ENCODE measurements at regions not wholly inside any gene's neighbourhood (a gene's known extent, or its start where the extent isn't known, plus 50 kb on each side); places are given as distances from the start of the nearest gene placed in this dataset.
"Not testable (repeated sequence)": the region's sequence is repeated elsewhere in the genome, so short reads cannot be mapped to it uniquely, and the experiment has no call there.

DNA sequence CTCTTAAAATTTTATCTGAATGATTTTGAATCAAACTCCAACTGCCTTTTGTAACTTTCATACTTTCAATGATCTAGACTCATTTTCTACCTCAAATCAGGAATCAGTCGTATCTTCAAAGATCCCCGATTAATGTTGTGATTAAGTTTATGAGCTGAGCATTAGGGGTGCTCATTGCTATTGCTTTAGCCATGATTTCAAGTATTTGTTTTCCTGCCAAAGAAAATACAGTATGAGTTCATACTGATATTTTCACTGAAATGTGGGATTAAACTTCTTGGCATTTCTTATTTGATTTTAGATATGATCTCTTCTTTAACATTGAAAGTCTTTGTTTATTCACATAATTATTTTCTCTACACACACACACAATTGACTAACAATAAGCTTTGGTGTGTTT is 785.6 kb downstream of the NTRK3 start:
- DNase-seq (ENCODE audit: low read depth) = no peak

DNA sequence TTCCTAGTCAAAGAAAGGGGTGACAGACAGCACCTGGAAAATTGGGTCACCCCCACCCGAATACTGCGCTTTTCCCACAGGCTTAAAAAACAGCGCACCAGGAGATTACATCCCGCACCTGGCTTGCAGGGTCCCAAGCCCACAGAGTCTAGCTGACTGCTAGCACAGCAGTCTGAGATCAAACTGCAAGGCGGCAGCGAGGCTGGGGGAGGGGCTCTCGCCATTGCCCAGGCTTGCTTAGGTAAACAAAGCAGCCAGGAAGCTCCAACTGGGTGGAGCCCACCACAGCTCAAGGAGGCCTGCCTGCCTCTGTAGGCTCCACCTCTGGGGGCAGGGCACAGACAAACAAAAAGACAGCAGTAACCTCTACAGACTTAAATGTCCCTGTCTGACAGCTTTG is 792.6 kb downstream of the NTRK3 start:
- DNase-seq (ENCODE audit: low read depth) = not testable (repeated sequence)

DNA sequence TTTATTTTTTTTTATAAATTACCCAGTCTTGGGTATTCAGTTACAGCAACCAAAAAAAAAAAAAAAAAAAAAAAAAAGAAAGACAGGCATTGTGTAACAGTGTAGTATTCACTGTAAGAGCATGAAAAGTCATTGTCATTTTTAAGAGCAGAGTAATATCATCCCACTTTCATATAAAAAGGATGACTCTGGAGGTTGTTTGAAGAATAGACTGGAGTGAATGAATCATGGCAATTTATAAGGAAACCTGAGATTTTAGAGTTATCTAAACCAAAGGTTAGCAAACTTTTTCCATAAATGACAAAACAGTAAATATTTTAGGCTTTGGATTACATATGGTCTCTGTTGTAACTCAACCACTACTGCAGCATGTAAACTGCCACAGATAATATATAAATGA is 794.9 kb downstream of the NTRK3 start:
- DNase-seq (ENCODE audit: low read depth) = no peak

DNA sequence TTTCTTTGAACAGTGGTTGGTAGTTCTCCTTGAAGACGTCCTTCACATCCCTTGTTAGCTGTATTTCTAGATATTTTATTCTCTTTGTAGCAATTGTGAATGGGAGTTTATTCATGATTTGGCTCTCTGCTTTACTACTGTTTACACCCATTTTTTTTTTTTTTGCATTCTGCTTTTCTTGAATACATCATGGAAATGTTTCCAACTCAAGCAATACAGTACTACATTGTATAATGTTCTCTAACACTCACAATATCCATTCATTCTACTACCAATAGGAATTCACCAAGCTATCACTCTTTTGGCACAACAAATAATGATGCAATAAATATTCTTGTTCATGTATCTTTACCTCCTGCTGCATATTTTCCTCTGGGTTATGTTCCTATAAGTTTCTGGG is 801.7 kb downstream of the NTRK3 start:
- no peak for DNase-seq (ENCODE audit: low read depth)

DNA sequence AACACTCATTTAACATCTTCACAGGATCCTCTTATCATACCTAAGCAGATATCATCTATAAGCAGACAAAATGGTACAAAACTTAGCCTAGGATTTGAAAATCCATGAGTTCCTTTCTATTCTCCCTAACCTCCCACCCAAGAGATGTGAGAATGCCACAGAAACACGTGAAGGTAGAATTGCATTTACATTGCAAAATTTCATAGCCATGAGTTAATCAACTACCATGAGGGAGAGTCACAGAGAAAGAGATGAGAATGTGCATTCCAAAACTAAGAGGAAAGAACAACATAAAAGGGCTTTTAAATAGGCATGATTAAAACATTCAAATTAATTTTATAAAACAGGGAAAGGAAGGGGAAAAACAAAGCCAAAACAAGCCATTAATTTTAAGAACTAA is 806.2 kb downstream of the NTRK3 start:
- DNase-seq (ENCODE audit: low read depth) = no peak

DNA sequence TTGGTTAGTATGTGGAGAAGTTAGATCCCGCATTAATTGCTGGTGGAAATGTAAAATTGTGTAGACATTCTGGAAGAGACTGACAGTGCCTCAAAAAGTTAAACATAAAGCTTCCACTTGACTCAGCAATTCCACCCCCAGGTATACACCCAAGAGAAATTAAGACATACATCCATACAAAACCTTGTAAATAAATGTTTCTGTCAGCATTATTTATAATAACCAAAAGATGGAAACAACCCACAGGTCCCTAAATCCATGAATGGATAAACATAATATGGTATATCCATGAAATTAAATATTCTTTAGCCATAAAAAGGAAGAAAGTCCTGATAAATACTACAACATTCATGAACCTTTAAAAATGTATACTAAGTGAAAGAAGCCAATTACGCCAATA is 817.4 kb downstream of the NTRK3 start:
- no peak for DNase-seq (ENCODE audit: low read depth)

DNA sequence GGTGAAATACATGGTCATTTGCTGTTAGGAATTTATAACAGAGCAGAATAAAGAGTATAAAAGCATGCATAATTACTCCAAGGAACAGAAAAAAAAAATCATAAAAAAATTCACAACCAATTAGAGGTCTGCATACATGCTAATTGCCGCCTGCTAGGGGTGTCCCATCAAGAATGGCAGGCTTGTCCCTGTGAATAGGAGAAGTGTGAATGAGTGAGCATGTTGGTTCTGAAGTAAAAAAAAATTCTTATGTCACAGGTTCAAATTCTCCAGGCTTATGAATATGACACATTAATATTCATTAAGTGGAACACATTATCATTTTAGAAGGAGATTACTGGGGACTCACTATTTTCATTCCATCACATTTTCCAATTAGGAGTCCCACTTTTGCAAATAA is 822.7 kb downstream of the NTRK3 start:
- no peak for DNase-seq (ENCODE audit: low read depth)

DNA sequence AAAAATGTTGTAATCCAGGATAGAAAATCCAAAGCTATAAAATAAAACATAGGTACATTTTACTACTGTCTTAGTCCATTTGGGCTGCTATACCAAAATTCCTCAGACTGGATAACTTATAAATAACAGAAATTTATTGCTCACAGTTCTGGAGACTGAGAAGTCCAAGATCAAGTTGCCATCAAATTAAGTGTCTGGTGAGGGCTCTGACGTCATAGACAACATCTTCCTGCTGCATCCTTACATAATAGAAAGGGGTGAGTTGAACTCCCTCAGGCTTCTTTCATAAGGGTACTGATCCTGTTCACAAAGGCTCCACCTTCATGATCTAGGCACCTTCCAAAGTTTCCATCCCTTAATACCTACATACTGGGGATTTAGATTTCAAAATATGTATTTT is 826.8 kb downstream of the NTRK3 start:
- DNase-seq (ENCODE audit: low read depth) = no peak

DNA sequence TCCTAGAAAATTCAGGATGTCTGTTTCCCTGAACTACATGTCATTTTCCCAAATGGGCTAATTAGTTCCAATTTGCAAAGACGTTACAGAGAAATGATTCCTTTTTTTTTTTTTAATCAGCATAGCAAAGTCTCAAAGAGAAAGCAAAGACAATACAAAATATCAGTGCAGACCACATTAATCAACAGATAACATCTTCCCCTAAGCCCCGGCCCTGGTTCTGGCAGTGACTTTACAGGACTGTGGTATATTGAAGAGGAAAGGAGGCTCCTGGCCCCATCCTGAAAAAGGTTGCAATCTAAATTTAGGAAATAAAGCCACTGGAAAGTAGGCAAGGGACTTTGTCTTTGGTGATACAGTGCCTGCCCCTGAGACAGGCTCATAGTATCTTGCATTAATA is 836.5 kb downstream of the NTRK3 start:
- no peak for DNase-seq (ENCODE audit: low read depth)

DNA sequence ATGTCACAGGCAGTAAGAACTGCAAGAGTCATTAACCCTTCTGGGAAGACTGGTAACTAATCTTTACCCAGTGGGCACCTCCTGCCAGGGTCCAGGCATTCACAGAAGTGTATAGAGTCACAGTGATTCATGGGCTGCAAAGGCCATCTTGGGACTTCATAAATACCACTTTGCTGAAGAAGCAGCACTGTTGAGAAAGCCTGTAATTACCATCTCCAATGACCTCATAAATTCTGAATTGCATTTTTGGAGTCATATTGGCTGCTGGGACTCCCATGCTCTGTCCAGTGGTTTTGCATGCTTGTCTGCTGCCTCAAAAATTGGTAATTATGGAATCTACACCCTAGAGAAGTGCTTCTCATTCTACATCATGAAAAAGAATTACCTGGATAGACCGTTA is 837.2 kb downstream of the NTRK3 start:
- DNase-seq (ENCODE audit: low read depth) = no peak

DNA sequence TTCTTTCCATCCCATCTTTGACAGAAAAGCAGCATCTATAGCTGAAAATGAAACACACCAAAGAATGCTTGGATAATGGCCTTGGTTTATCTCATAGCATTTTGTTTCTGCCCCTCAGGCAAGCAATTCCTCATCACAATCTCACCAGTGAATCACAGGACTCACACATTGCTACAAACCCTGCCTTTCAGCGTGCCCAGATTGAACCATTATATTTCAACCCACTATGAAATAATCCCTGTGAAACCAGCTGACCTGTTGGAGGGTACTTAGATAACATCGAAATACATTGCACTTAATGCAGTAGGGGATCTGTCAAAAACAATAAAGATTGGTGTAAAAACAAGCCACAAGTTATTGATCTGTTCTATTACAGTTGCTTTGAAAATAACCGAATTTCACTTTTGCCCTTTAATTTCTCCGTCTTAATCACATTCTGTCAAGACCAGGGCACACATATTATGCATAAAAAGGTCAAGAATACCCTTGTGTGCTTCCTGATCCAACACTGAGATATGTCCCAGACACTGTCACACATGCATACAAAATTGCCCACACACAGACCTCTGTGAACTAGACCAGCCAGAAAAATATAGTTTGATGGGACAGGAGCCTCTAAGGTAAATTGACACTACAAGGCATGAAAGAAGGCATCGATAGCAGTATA is 839.8 kb downstream of the NTRK3 start:
- DNase-seq (ENCODE audit: low read depth) = no peak

DNA sequence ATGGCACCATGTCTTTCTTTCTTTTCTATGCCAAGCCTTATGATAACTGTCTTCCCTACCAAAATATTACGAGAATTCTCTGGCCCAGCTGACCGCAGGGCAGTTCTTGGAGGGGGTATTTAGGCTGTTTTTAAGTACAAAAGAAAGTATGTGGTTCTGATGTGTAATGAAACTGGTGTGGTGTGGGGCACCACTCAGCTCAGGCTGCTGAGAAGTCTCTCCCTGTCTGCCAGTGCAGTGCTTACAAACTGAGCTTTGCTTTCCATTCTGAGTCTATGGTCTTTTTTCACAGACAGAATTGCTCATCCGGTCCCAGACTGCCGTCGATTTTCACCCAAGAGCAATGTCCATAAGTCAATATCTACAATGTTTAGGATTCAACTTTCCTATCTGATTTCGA is 847.6 kb downstream of the NTRK3 start:
- DNase-seq (ENCODE audit: low read depth) = no peak

DNA sequence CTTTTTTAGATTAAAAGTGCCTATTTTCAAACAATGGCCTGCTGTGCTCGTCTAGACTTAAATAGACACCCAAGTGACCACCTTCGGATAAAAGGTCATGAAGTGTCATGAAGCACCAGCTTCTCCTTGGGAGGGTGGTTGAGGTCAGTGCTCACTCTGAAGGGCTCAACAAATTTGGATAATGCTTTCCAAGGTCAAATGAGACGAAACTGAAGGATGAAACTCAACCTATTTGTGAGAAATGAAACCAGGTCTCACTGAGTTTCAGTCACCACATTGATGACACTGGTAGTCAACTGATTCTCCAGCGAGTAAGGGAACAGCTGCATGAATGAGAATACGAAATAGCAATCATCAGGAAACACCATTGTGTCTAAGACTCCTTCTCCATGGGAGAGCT is 852.6 kb downstream of the NTRK3 start:
- no peak for DNase-seq (ENCODE audit: low read depth)

DNA sequence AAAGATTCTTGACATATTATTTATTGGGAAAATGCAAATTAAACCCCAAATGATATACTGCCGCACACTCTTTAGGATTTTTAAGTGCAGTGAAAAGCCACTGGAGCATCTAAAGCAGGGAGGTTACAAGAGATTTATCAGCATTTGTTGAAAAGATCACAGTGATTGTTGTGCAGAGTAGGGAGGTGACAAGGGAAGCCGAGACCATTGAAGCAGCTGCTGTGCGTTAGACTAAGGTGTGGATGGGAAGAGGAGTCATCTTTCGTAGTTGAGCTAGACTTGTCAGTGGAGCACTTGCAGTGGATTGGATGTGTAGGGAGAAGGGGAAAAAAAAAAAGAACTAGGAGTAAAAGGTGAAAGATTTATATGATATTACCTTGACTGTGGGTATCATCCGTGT is 854.6 kb downstream of the NTRK3 start:
- DNase-seq (ENCODE audit: low read depth) = no peak

DNA sequence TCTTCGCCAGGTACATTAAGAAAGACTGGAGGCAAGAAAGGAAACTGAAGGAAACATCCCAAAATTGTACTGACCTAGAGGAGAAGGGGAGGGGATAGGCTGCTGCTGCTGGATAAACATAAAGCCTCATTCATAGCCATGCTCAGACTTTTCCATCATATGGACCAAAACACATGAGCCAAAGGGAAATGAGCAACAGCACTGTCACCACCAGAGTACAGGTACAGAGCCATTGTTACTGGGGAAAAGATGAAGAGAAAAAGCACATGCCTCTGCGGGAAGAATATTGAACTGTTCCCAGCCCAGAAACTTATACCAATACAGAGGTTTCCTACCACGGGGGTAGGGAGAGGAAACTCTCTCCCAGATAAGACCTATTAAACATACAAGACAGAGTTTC is 861.9 kb downstream of the NTRK3 start:
- DNase-seq (ENCODE audit: low read depth) = no peak

DNA sequence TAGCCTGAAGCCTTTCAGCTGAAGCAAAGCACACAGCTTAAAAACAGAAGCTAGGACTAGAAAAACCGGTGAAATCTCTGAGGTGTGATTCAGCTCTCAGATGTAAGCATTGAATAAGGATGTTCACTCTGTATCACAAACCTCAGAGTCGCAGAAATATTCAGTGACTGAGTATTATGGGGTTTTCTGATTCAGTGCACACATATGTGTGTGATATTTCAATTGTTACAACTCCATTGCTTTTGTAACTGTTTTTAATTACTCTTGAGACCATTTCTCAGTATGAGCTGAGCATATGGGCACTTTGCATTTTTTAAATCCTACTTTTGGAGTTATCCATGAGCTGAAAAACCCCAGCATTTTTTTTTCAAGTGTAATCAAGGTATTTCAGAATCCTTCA is 868.8 kb downstream of the NTRK3 start:
- no peak for DNase-seq (ENCODE audit: low read depth)

DNA sequence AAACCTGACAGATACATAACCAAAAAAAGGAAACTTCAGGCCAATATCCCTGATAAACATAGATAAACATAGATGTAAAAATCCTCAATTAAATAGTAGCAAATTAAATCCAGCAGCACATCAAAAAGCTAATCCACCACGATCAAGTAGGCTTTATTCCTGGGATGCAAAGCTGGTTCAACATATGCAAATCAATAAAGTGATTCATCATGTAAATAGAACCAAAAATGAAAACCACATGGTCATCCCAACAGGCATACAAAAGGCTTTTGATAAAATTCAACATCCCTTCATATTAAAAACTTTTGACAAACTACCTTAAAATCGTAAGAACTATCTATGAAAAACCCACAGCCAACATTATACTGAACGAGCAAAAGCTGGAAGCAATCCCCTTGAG is 882.2 kb downstream of the NTRK3 start:
- no peak for DNase-seq (ENCODE audit: low read depth)

DNA sequence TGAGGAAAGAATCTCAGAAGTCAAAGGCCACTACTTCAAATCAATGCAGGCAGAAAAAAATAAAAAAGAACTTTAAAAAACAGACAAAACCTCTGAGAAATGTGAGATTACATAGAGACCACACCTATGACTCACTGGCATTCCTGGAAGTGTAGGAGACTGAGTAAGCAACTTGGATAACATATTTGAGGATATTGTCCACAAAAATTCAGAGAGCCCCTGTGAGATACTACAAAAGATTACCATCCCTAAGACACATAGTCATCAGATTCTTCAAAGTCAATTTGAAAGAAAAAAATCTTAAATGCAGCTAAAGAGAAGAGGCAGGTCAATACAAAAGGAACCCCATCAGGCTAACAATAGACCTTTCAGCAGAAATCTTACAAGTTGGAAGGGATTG is 887.3 kb downstream of the NTRK3 start:
- DNase-seq (ENCODE audit: low read depth) = peak; percentile 97

DNA sequence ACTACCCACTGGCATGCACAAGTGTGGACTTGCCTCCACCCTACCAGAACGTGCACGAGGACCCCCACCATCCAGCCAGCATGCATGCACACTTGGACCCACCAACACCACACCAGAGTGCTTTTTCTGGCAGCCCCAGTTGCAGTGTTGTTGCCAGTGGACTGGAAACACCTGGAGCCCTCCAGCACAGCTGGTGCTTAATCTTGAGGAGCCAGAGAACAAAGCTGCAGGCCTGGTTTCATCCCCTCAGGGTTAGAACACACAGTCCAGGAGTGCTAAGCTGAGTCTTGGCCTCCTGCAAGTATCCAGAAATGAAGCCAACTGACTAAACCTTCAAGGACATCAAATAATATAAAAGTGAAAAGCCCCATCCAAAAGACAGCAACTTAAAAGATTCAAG is 888.0 kb downstream of the NTRK3 start:
- DNase-seq (ENCODE audit: low read depth) = no peak

DNA sequence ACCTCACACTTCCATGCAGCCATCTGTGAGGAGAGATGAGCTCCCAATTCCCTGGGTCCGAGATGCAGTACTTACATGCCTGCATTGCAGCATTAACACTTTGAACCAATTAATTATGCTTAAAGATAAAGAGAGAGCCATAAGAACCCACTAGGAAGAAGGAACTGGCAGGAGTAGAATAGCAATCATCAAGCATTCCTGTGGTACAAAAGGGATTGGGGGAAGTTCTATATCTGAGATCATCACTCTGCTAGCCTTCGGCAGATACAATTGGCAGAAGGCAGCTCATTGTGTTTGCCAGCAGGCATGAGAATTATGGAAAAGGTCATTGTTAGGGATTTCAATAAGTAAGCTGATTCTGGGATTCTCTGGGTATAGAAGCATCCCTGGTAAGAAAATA is 891.4 kb downstream of the NTRK3 start:
- DNase-seq (ENCODE audit: low read depth) = no peak

DNA sequence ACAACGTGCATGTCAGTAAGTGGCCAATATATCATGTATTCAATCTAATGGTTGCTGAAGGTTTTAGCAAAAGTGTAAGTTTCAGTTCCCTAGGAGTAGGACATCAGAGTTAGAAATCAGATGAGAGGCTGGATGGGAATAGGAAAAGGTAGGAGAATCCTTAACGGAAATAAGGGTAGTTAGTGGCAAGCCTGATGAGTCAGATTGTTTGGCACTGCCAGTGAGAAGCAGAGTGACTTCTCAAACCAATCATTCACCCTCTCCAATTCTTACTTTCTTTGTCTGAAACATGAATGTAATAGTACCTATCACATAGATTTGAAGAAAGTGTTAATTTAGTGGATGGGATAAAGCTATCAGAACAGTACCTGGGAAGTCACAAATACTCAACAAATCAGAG is 894.0 kb downstream of the NTRK3 start:
- no peak for DNase-seq (ENCODE audit: low read depth)

DNA sequence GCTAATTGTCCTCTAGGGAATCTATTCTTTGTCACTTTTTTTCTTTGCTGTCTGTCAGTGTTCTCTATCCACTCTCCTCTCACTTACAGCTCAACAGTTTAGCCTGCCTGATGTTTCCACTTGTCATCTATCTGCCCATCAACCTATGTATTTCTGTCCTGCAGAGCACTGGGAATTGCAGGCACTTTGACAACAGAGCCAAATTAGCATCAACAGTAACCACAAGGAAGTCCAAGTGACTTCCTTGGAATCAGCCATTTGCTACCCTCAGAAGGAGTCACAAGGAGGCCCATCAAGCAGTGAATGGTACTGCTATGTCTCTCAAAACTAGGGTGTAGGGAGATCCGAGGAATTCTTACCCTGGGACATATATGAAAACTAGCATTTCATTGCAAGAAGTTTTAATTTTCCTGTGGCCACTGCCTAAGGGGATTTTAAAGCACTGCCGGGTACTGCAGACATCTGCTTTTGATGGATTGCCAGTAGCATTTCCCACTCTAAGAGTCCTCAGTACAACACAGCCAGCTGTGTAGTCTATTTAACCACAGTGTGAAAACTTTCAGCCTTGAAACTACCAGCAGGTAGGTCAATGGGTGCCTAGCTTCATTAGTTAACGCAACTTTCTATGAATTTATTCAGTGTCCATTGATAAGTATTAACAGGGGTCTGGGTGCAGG is 898.8 kb downstream of the NTRK3 start:
- DNase-seq (ENCODE audit: low read depth) = no peak

DNA sequence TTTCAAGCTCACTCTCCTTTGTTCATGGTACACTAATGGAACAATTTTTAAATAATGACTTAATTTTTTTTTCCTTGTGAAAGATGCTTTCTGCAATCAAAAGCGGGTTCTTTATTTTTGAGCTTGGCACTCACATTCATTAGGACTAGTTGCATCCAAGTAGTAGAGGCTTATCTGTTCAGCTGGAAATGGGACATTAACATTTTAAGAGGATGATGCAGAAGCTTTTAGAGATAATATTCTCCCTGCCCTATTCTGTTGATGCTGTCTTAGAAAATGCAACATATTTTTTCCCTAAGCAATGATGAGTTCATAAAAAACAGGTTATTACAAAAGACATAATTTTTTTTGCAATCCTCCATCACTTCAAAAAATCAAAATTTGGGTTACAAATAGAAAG is 900.6 kb downstream of the NTRK3 start:
- DNase-seq (ENCODE audit: low read depth) = no peak

DNA sequence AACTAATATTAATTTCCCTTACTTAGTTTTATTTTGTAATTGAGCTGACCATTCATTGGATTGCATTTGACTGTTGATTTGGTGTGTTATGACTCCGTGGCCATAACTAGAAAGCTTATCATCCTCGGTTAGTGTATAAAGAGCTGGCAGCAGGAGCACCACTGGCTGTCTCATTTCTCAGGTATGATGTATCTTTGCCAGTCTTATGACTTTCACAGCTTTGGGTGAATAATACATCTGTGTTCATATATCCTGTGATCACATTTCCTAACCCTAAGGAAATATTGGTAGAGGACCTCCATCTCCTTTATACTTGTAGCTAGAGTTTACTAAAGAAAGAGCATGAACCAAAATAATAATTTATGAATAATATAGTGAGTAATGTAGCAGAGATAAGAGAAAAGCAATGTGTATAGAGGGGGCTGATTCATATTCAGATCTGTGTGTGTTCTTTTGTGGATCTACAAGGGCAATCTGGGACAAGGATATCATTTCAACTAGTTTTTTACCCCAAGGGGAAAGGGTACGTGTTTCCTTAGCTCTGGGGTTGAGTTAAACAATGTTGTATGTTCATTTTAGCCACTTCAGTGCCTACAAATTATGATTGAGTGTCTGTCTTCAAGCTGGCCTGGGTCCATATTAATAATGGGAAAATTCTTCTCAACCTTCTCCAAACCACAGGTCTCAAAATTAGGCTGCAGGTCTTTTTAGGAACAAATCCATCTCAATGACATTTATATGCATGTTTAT is 901.7 kb downstream of the NTRK3 start:
- DNase-seq (ENCODE audit: low read depth) = no peak

Data from HS-27A (cell line).